HEK293 (cell line): ENCODE measurements at regions not wholly inside any gene's neighbourhood (a gene's known extent, or its start where the extent isn't known, plus 50 kb on each side); places are given as distances from the start of the nearest gene placed in this dataset.

Experiments used
- CTCF ChIA-PET: fragments of 350-600 bp; formaldehyde crosslinking; extraction: SDS; loops from one replicate; lab custom pipeline; 2021; ENCODE audit warnings: antibody characterized with exemption; lab: Yijun Ruan, JAX
- POLR2A ChIA-PET: fragments of 300-600 bp; formaldehyde crosslinking; extraction: SDS; loops from one replicate; lab custom pipeline; 2020; ENCODE audit warnings: antibody characterized with exemption, inconsistent platforms; lab: Yijun Ruan, JAX
- H3K27ac ChIP-seq: fragments of 200-500 bp; sonication (Bioruptor generic); 2 replicates; pipeline ENCODE4 v1.5.1; 2014; ENCODE audit warnings: low read depth, low read length, control low read depth, inconsistent platforms; ENCODE audit errors: extremely low read depth
- H3K36me3 ChIP-seq, 2 experiments: fragments of 200-500 bp in 1 of 2; sonication (Bioruptor generic) in 1 of 2; 1 replicate in 1 of 2; 2 replicates in 1 of 2; pipeline ENCODE4 v1.5.1; 2014 to 2017; ENCODE audit warnings: inconsistent platforms in 2 of 2, low read length in 2 of 2; ENCODE audit not compliant: control insufficient read depth in 2 of 2, insufficient read depth in 1 of 2
- H3K4me1 ChIP-seq: fragments of 200-500 bp; sonication (Bioruptor generic); 2 replicates; pipeline ENCODE4 v1.5.1; 2014; ENCODE audit warnings: mild to moderate bottlenecking, low read length, inconsistent platforms; ENCODE audit not compliant: control insufficient read depth, insufficient read depth
- H3K4me3 ChIP-seq: 2 replicates; pipeline ENCODE4 v1.5.1; 2011; ENCODE audit warnings: low read depth, mild to moderate bottlenecking, control low read depth, low read length, moderate library complexity
- H3K9me3 ChIP-seq: fragments of 200-500 bp; sonication (Bioruptor generic); 2 replicates; pipeline ENCODE4 v1.5.1; 2014; ENCODE audit warnings: low read depth, low read length, inconsistent platforms; ENCODE audit not compliant: control insufficient read depth, insufficient read depth
- EGR2 ChIP-seq: fragments of 450-650 bp; formaldehyde crosslinking; IDR thresholded peaks from 2 replicates; pipeline ENCODE4 v1.5.1; 2016; ENCODE audit warnings: low read depth, missing biosample characterization, missing genetic modification characterization
- RBAK ChIP-seq: fragments of 450-650 bp; formaldehyde crosslinking; IDR thresholded peaks from 2 replicates; pipeline ENCODE4 v1.5.1; 2016; ENCODE audit warnings: missing biosample characterization, missing genetic modification characterization
- ZBTB17 ChIP-seq: fragments of 450-650 bp; formaldehyde crosslinking; IDR thresholded peaks from 2 replicates; pipeline ENCODE4 v1.5.1; 2016; ENCODE audit warnings: missing biosample characterization, missing genetic modification characterization
- ZFP41 ChIP-seq: fragments of 450-650 bp; formaldehyde crosslinking; IDR thresholded peaks from 2 replicates; pipeline ENCODE4 v1.5.1; 2016; ENCODE audit warnings: missing biosample characterization, missing genetic modification characterization, borderline replicate concordance
- ZFP69B ChIP-seq: fragments of 450-650 bp; formaldehyde crosslinking; IDR thresholded peaks from 2 replicates; pipeline ENCODE4 v1.5.1; 2016; ENCODE audit warnings: missing biosample characterization, missing genetic modification characterization
- ZNF133 ChIP-seq: fragments of 450-650 bp; formaldehyde crosslinking; IDR thresholded peaks from 2 replicates; pipeline ENCODE4 v1.5.1; 2016; ENCODE audit warnings: missing biosample characterization, missing genetic modification characterization
- ZNF138 ChIP-seq: fragments of 450-650 bp; formaldehyde crosslinking; IDR thresholded peaks from 2 replicates; pipeline ENCODE4 v1.5.1; 2016; ENCODE audit warnings: missing biosample characterization, missing genetic modification characterization, borderline replicate concordance
- ZNF140 ChIP-seq: fragments of 450-650 bp; formaldehyde crosslinking; IDR thresholded peaks from 2 replicates; pipeline ENCODE4 v1.5.1; 2016; ENCODE audit warnings: missing biosample characterization, missing genetic modification characterization
- ZNF366 ChIP-seq: fragments of 450-650 bp; formaldehyde crosslinking; conservative IDR thresholded peaks from 2 replicates; pipeline ENCODE4 v1.5.1; 2016; ENCODE audit warnings: missing biosample characterization, missing genetic modification characterization
- ZNF391 ChIP-seq: fragments of 450-650 bp; formaldehyde crosslinking; IDR thresholded peaks from 2 replicates; pipeline ENCODE4 v1.5.1; 2016; ENCODE audit warnings: low read depth, missing biosample characterization, missing genetic modification characterization, borderline replicate concordance
- ZNF433 ChIP-seq: fragments of 450-650 bp; formaldehyde crosslinking; IDR thresholded peaks from 2 replicates; pipeline ENCODE4 v1.5.1; 2016; ENCODE audit warnings: missing biosample characterization, missing genetic modification characterization, low read depth
- ZNF518A ChIP-seq: fragments of 450-650 bp; formaldehyde crosslinking; conservative IDR thresholded peaks from 2 replicates; pipeline ENCODE4 v1.5.1; 2016; ENCODE audit warnings: low read depth, missing biosample characterization, missing genetic modification characterization
- ZNF555 ChIP-seq: fragments of 450-650 bp; formaldehyde crosslinking; conservative IDR thresholded peaks from 2 replicates; pipeline ENCODE4 v1.5.1; 2017; ENCODE audit warnings: missing biosample characterization, mild to moderate bottlenecking, missing genetic modification characterization, inconsistent platforms
- ZNF571 ChIP-seq: fragments of 450-650 bp; formaldehyde crosslinking; IDR thresholded peaks from 2 replicates; pipeline ENCODE4 v1.5.0; 2017; ENCODE audit warnings: missing biosample characterization, missing genetic modification characterization
- ZNF707 ChIP-seq: fragments of 450-650 bp; formaldehyde crosslinking; IDR thresholded peaks from 2 replicates; pipeline ENCODE4 v1.5.1; 2016; ENCODE audit warnings: missing biosample characterization, missing genetic modification characterization
- ZNF76 ChIP-seq: fragments of 450-650 bp; formaldehyde crosslinking; IDR thresholded peaks from 2 replicates; pipeline ENCODE4; 2016; ENCODE audit warnings: low read depth, missing biosample characterization, missing genetic modification characterization, borderline replicate concordance
- ZNF785 ChIP-seq: fragments of 450-650 bp; formaldehyde crosslinking; IDR thresholded peaks from 2 replicates; pipeline ENCODE4 v1.5.1; 2016; ENCODE audit warnings: missing biosample characterization, missing genetic modification characterization
- ZSCAN18 ChIP-seq: fragments of 450-650 bp; formaldehyde crosslinking; IDR thresholded peaks from 2 replicates; pipeline ENCODE4 v1.5.1; 2016; ENCODE audit warnings: missing biosample characterization, missing genetic modification characterization
- ZSCAN30 ChIP-seq: fragments of 450-650 bp; IDR thresholded peaks from 2 replicates; pipeline ENCODE4 v1.5.1; 2018; ENCODE audit warnings: missing biosample characterization, mild to moderate bottlenecking, missing genetic modification characterization, moderate library complexity
- ZXDB ChIP-seq: fragments of 450-650 bp; formaldehyde crosslinking; IDR thresholded peaks from 2 replicates; pipeline ENCODE4 v1.5.1; 2016; ENCODE audit warnings: missing biosample characterization, missing genetic modification characterization
- TF ChIP-seq, protein P1 (sequence below): fragments of 450-650 bp; formaldehyde crosslinking; IDR thresholded peaks from 2 replicates; pipeline ENCODE4 v1.5.1; 2017; ENCODE audit warnings: missing biosample characterization, missing genetic modification characterization

GRCh38 chr4:125082729-125083417 lies 231.9 kb upstream of the FAT4 start:
- Histone ChIP-seq H3K27ac (no peak overlapping the region), H3K36me3 (no peaks in the 10 kb centered on the region), H3K4me1 (no peaks in the 10 kb centered on the region), H3K9me3 (no peaks in the 10 kb centered on the region), H3K4me3 (no peak overlapping the region)
- no peak for TF ChIP-seq ZBTB17 (tag by site-specific recombination)
- no peak for TF ChIP-seq ZNF366
- no peak for TF ChIP-seq ZSCAN18 (tag by site-specific recombination)
- TF ChIP-seq ZNF138 = no peak
- TF ChIP-seq RBAK = no peak
- TF ChIP-seq ZNF391 (tag by site-specific recombination) = no peak
- TF ChIP-seq ZNF707 (tag by site-specific recombination) = no peak
- no peak for TF ChIP-seq ZNF785 (tag by site-specific recombination)
- no peak for TF ChIP-seq ZNF140 (tag by site-specific recombination)
- TF ChIP-seq ZFP41 (tag by site-specific recombination) = no peak
- no peak for TF ChIP-seq ZNF76 (tag by site-specific recombination)
- TF ChIP-seq ZNF555 = no peak
- TF ChIP-seq ZNF433 (tag by site-specific recombination) = no peak
- no peak for TF ChIP-seq ZSCAN30 (tag by site-specific recombination)
- TF ChIP-seq, protein P1, sequence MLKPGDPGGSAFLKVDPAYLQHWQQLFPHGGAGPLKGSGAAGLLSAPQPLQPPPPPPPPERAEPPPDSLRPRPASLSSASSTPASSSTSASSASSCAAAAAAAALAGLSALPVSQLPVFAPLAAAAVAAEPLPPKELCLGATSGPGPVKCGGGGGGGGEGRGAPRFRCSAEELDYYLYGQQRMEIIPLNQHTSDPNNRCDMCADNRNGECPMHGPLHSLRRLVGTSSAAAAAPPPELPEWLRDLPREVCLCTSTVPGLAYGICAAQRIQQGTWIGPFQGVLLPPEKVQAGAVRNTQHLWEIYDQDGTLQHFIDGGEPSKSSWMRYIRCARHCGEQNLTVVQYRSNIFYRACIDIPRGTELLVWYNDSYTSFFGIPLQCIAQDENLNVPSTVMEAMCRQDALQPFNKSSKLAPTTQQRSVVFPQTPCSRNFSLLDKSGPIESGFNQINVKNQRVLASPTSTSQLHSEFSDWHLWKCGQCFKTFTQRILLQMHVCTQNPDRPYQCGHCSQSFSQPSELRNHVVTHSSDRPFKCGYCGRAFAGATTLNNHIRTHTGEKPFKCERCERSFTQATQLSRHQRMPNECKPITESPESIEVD (tag by site-specific recombination) = no peak
- TF ChIP-seq ZFP69B = no peak
- TF ChIP-seq EGR2 (tag by site-specific recombination) = no peak
- ChIA-PET POLR2A (no interaction called here), CTCF (no interaction called here)

GRCh38 chr4:125072269-125072668 lies 242.5 kb upstream of the FAT4 start:
- Histone ChIP-seq H3K27ac (no peak overlapping the region), H3K4me1 (no peaks in the 10 kb centered on the region), H3K36me3 (no peaks in the 10 kb centered on the region), H3K4me3 (no peak overlapping the region), H3K9me3 (no peaks in the 10 kb centered on the region)
- POLR2A ChIA-PET = no interaction called here
- CTCF ChIA-PET = no interaction called here
- TF ChIP-seq ZNF518A (tag by site-specific recombination) (no peak), ZNF571 (tag by site-specific recombination) (no peak), ZNF133 (no peak), ZXDB (tag by site-specific recombination) (no peak)
- TF ChIP-seq, protein P1 (tag by site-specific recombination) = no peak
